ENCODE measurements at regions not wholly inside any gene's neighbourhood (a gene's known extent, or its start where the extent isn't known, plus 50 kb on each side); places are given as distances from the start of the nearest gene placed in this dataset.

DNA sequence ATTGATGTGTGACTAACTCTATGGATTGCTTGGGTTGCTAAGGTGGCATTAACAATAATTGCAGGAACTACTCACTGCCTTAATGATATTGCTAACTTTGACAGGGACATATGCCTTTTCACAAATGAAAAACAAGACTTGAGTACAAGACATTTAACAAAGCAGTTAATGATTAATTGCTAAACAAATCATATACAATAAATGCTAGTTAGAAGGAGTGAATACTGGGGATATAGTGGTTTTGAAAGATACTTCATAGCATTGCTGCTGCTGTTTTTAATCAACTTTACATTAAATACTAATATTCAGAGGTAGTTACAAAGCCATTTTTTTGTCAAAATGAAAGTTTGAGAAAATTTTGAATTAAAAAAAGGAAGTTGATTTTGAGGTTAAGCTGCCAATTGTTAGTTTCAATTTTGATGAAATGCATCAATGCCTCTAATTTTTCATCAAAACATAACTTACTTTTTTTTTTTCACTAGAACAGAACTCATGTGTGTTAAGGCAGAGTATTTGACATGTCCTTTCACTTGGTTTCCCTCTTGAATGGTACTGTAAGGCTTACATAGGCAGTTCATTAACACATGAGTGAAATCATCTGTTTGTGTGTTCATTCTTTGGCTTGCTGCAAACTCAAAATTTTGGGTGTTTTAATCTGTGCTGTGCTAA lies 106.2 kb upstream of the SEMA3D start:
- Histone ChIP-seq H3K27me3 (ENCODE audit: insufficient read depth, low read length) (no peaks in the 10 kb centered on the region), H3F3A (ENCODE audit: insufficient read depth, low read length) (no peaks in the 10 kb centered on the region), H3K9me2 (ENCODE audit: low read depth, low read length) (no peaks in the 10 kb centered on the region), H3K79me2 (ENCODE audit: insufficient read depth, low read length) (no peaks in the 10 kb centered on the region), H3K4me3 (ENCODE audit: low read depth, low read length, poor library complexity, severe bottlenecking) (no peak overlapping the region), H2AFZ (ENCODE audit: low read length) (no peak overlapping the region), H3K27ac (ENCODE audit: low read depth, low read length, poor library complexity, severe bottlenecking) (no peak overlapping the region), H3K9me3 (ENCODE audit: low read length) (no peaks in the 10 kb centered on the region), H3K4me2 (ENCODE audit: low read length) (no peak overlapping the region), H3K36me3 (ENCODE audit: insufficient read depth, low read length) (no peaks in the 10 kb centered on the region), H3K4me1 (ENCODE audit: insufficient read depth, low read length, severe bottlenecking) (peaks cover 5% of the 10 kb centered on the region), H4K20me1 (ENCODE audit: insufficient read depth, low read length) (no peaks in the 10 kb centered on the region), H3K9ac (ENCODE audit: low read length) (no peak overlapping the region)
- TF ChIP-seq, protein P1, sequence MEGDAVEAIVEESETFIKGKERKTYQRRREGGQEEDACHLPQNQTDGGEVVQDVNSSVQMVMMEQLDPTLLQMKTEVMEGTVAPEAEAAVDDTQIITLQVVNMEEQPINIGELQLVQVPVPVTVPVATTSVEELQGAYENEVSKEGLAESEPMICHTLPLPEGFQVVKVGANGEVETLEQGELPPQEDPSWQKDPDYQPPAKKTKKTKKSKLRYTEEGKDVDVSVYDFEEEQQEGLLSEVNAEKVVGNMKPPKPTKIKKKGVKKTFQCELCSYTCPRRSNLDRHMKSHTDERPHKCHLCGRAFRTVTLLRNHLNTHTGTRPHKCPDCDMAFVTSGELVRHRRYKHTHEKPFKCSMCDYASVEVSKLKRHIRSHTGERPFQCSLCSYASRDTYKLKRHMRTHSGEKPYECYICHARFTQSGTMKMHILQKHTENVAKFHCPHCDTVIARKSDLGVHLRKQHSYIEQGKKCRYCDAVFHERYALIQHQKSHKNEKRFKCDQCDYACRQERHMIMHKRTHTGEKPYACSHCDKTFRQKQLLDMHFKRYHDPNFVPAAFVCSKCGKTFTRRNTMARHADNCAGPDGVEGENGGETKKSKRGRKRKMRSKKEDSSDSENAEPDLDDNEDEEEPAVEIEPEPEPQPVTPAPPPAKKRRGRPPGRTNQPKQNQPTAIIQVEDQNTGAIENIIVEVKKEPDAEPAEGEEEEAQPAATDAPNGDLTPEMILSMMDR (IDR thresholded peaks at IDR 0.05; ENCODE audit: low read length): no peak
- no peak for TF ChIP-seq EZH2 (IDR thresholded peaks at IDR 0.05; ENCODE audit: borderline replicate concordance, low read length)

DNA sequence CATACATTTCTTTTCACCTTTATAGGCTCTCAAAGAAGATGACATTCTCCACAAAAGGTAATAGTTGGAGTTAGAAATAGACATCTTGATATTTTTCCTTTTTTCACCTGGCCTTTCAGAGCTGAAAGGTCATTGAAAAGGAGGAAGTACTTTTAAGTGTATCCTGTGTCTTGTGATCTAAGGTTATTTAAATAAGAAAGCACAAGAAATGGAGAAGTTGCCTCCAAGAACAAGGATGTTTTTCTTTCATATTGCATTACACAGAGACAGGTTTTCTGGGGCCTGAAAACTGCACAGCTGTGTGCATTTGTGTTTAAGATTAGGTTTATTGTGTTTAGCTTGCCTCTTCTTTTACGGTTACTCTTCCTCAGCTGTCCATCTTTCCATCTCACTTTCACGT lies 103.4 kb upstream of the SEMA3D start:
- Histone ChIP-seq H3K4me3 (ENCODE audit: low read depth, low read length, poor library complexity, severe bottlenecking) (no peak overlapping the region), H2AFZ (ENCODE audit: low read length) (no peak overlapping the region), H3K4me1 (ENCODE audit: insufficient read depth, low read length, severe bottlenecking) (peaks cover 5% of the 10 kb centered on the region), H3K4me2 (ENCODE audit: low read length) (no peak overlapping the region), H3K27ac (ENCODE audit: low read depth, low read length, poor library complexity, severe bottlenecking) (no peak overlapping the region), H3F3A (ENCODE audit: insufficient read depth, low read length) (no peaks in the 10 kb centered on the region), H3K36me3 (ENCODE audit: insufficient read depth, low read length) (no peaks in the 10 kb centered on the region), H3K9me3 (ENCODE audit: low read length) (no peaks in the 10 kb centered on the region), H3K27me3 (ENCODE audit: insufficient read depth, low read length) (no peaks in the 10 kb centered on the region), H3K9ac (ENCODE audit: low read length) (no peak overlapping the region), H4K20me1 (ENCODE audit: insufficient read depth, low read length) (no peaks in the 10 kb centered on the region), H3K79me2 (ENCODE audit: insufficient read depth, low read length) (no peaks in the 10 kb centered on the region), H3K9me2 (ENCODE audit: low read depth, low read length) (no peaks in the 10 kb centered on the region)
- TF ChIP-seq, protein P1 (IDR thresholded peaks at IDR 0.05; ENCODE audit: low read length): no peak
- no peak for TF ChIP-seq EZH2 (IDR thresholded peaks at IDR 0.05; ENCODE audit: borderline replicate concordance, low read length)

- Histone ChIP-seq H3K4me3 (ENCODE audit: low read depth, low read length, poor library complexity, severe bottlenecking) (no peak overlapping the region), H3K9me2 (ENCODE audit: low read depth, low read length) (no peaks in the 10 kb centered on the region), H3K9ac (ENCODE audit: low read length) (no peak overlapping the region), H3K9me3 (ENCODE audit: low read length) (no peaks in the 10 kb centered on the region), H3K4me2 (ENCODE audit: low read length) (no peak overlapping the region), H2AFZ (ENCODE audit: low read length) (no peak overlapping the region), H4K20me1 (ENCODE audit: insufficient read depth, low read length) (no peaks in the 10 kb centered on the region), H3F3A (ENCODE audit: insufficient read depth, low read length) (no peaks in the 10 kb centered on the region), H3K4me1 (ENCODE audit: insufficient read depth, low read length, severe bottlenecking) (peaks cover 5% of the 10 kb centered on the region), H3K27ac (ENCODE audit: low read depth, low read length, poor library complexity, severe bottlenecking) (no peak overlapping the region), H3K27me3 (ENCODE audit: insufficient read depth, low read length) (no peaks in the 10 kb centered on the region), H3K79me2 (ENCODE audit: insufficient read depth, low read length) (no peaks in the 10 kb centered on the region), H3K36me3 (ENCODE audit: insufficient read depth, low read length) (no peaks in the 10 kb centered on the region)
- TF ChIP-seq, protein P1 (IDR thresholded peaks at IDR 0.05; ENCODE audit: low read length): no peak
- no peak for TF ChIP-seq EZH2 (IDR thresholded peaks at IDR 0.05; ENCODE audit: borderline replicate concordance, low read length)
These were observed 102.4 kb upstream of the SEMA3D start for GRCh38 chr7:85289279-85289678.

Data from OCI-LY1 (cell line).